ENCODE measurements at regions not wholly inside any gene's neighbourhood (a gene's known extent, or its start where the extent isn't known, plus 50 kb on each side); places are given as distances from the start of the nearest gene placed in this dataset.

DNA sequence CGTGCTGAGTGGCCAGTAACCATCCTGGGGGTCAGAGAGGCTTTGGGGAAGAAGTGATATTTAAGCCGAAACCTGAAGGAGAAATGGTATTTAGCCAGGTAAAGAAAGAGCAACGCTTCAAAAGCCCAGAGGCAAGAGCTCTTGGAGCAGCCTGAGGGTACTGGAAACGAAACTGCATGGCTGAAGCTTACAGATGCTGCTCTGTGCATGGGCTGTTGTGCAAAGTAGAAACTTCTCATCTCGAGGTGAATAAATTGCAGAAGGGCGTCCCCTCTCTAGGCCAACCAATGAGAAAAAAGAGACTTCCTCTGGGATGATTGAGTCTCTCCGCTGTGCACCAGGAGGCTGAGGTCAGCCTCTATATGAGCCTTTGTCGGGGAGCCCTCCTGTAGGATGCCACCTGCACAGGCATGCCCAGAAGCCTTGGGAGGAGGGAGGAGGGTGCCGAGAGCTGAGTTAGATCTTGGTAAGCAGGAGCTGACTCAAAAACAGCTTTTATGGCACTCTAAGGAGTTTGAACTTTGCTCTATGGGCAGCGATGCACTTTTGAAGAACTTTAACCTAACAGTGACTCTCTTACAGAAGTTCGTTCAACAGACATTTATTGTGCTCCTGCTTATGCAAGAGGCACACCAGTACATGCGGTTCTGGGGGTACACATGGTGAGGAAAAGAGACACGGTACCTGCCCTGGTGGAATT is 61.6 kb upstream of the EDN1 start:
- Histone ChIP-seq H3K4me2 (ENCODE audit: low read length) (no peak overlapping the region), H3K27ac (ENCODE audit: low read length) (no peak overlapping the region), H3K9me3 (ENCODE audit: insufficient read depth, low read length) (no peaks in the 10 kb centered on the region), H4K20me1 (ENCODE audit: insufficient read depth, low read length) (no peaks in the 10 kb centered on the region), H3K4me1 (ENCODE audit: low read length) (peaks cover 15% of the 10 kb centered on the region), H3K79me2 (ENCODE audit: low read length) (no peaks in the 10 kb centered on the region), H3K36me3 (replicated peaks; ENCODE audit: low read depth, low read length) (no peaks in the 10 kb centered on the region), H3K27me3 (ENCODE audit: low read depth, low read length) (peaks cover 19% of the 10 kb centered on the region; the same call in 1 of the 2 replicates), H3K9ac (ENCODE audit: low read length) (no peak overlapping the region), H2AFZ (ENCODE audit: low read depth, low read length) (no peak overlapping the region), H3K4me3 (ENCODE audit: low read length) (no peak overlapping the region)
- TF ChIP-seq, protein P1, sequence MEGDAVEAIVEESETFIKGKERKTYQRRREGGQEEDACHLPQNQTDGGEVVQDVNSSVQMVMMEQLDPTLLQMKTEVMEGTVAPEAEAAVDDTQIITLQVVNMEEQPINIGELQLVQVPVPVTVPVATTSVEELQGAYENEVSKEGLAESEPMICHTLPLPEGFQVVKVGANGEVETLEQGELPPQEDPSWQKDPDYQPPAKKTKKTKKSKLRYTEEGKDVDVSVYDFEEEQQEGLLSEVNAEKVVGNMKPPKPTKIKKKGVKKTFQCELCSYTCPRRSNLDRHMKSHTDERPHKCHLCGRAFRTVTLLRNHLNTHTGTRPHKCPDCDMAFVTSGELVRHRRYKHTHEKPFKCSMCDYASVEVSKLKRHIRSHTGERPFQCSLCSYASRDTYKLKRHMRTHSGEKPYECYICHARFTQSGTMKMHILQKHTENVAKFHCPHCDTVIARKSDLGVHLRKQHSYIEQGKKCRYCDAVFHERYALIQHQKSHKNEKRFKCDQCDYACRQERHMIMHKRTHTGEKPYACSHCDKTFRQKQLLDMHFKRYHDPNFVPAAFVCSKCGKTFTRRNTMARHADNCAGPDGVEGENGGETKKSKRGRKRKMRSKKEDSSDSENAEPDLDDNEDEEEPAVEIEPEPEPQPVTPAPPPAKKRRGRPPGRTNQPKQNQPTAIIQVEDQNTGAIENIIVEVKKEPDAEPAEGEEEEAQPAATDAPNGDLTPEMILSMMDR (IDR thresholded peaks at IDR 0.05; ENCODE audit: low read depth, low read length), result no peak
- TF ChIP-seq EZH2phosphoT487 (IDR thresholded peaks at IDR 0.05; ENCODE audit: low read depth), result no peak

DNA sequence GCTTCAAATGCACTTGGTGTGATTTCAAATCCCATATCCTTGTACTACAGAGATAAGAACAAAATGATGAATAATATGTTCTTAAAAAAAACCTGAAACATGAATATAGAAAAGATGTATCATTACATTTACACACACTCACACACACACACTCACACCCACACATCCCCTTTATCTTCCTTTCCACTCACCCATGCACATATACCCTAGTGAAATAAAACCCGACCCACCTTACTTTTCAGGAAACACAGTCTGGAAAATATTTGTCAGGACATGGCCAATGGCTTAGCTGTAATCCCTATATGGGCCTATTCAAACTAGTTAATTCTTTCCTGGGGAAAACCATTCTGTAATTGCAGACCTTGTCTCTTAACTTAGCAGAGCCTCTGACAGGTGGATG is 60.8 kb upstream of the EDN1 start:
- H3K4me3 ChIP-seq (ENCODE audit: low read length), result no peak overlapping the region
- peaks cover 22% of the 10 kb centered on the region for H3K4me1 ChIP-seq (ENCODE audit: low read length)
- no peak for TF ChIP-seq EZH2phosphoT487 (IDR thresholded peaks at IDR 0.05; ENCODE audit: low read depth)
- TF ChIP-seq, protein P1 (IDR thresholded peaks at IDR 0.05; ENCODE audit: low read depth, low read length), result no peak
- H3K79me2 ChIP-seq (ENCODE audit: low read length), result no peaks in the 10 kb centered on the region
- no peak overlapping the region for H3K4me2 ChIP-seq (ENCODE audit: low read length)
- H3K36me3 ChIP-seq (replicated peaks; ENCODE audit: low read depth, low read length), result no peaks in the 10 kb centered on the region
- H2AFZ ChIP-seq (ENCODE audit: low read depth, low read length), result no peak overlapping the region
- H3K9me3 ChIP-seq (ENCODE audit: insufficient read depth, low read length), result no peaks in the 10 kb centered on the region
- H3K9ac ChIP-seq (ENCODE audit: low read length), result no peak overlapping the region
- H3K27ac ChIP-seq (ENCODE audit: low read length), result no peak overlapping the region
- H3K27me3 ChIP-seq (ENCODE audit: low read depth, low read length), result peaks cover 19% of the 10 kb centered on the region; the same call in 1 of the 2 replicates
- no peaks in the 10 kb centered on the region for H4K20me1 ChIP-seq (ENCODE audit: insufficient read depth, low read length)

GRCh38 chr6:12230523-12230922 is 59.6 kb upstream of the EDN1 start:
- TF ChIP-seq, protein P1 (IDR thresholded peaks at IDR 0.05; ENCODE audit: low read depth, low read length), result no peak
- no peak for TF ChIP-seq EZH2phosphoT487 (IDR thresholded peaks at IDR 0.05; ENCODE audit: low read depth)
- H3K4me1 ChIP-seq (ENCODE audit: low read length), result peaks cover 23% of the 10 kb centered on the region
- no peak overlapping the region for H3K4me3 ChIP-seq (ENCODE audit: low read length)
- H3K9me3 ChIP-seq (ENCODE audit: insufficient read depth, low read length), result no peaks in the 10 kb centered on the region
- H2AFZ ChIP-seq (ENCODE audit: low read depth, low read length), result no peak overlapping the region
- no peaks in the 10 kb centered on the region for H4K20me1 ChIP-seq (ENCODE audit: insufficient read depth, low read length)
- no peak overlapping the region for H3K27ac ChIP-seq (ENCODE audit: low read length)
- H3K36me3 ChIP-seq (replicated peaks; ENCODE audit: low read depth, low read length), result no peaks in the 10 kb centered on the region
- H3K4me2 ChIP-seq (ENCODE audit: low read length), result no peak overlapping the region
- H3K79me2 ChIP-seq (ENCODE audit: low read length), result no peaks in the 10 kb centered on the region
- peaks cover 19% of the 10 kb centered on the region; the same call in 1 of the 2 replicates for H3K27me3 ChIP-seq (ENCODE audit: low read depth, low read length)
- H3K9ac ChIP-seq (ENCODE audit: low read length), result no peak overlapping the region

DNA sequence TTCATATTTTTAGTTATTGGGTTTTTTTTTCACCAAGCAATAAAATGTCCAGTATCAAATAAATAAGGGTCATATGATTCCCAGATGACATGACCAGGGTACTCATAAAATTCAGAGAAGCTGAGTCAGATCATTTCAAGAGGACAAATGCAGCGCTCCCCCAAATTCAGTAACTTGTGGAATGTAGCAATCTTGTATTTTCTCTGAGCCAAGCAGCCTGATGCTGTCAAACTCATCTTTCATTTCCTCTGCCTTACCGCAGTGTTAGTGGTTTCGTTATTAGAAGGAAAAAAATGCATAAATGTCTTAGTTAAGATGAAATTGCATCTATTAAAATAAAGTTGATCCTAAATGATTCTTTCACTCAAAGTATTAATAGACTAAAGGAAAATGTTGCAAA is 57.8 kb upstream of the EDN1 start:
- H3K9ac ChIP-seq (ENCODE audit: low read length), result no peak overlapping the region
- no peaks in the 10 kb centered on the region for H3K9me3 ChIP-seq (ENCODE audit: insufficient read depth, low read length)
- H3K4me1 ChIP-seq (ENCODE audit: low read length), result peaks cover 23% of the 10 kb centered on the region
- H3K79me2 ChIP-seq (ENCODE audit: low read length), result no peaks in the 10 kb centered on the region
- H2AFZ ChIP-seq (ENCODE audit: low read depth, low read length), result no peak overlapping the region
- no peak overlapping the region for H3K4me3 ChIP-seq (ENCODE audit: low read length)
- TF ChIP-seq EZH2phosphoT487 (IDR thresholded peaks at IDR 0.05; ENCODE audit: low read depth), result no peak
- TF ChIP-seq, protein P1 (IDR thresholded peaks at IDR 0.05; ENCODE audit: low read depth, low read length), result no peak
- no peak overlapping the region for H3K27ac ChIP-seq (ENCODE audit: low read length)
- no peaks in the 10 kb centered on the region for H4K20me1 ChIP-seq (ENCODE audit: insufficient read depth, low read length)
- peak overlapping the region; percentile 48 for H3K4me2 ChIP-seq (ENCODE audit: low read length)
- peaks cover 19% of the 10 kb centered on the region; the same call in 1 of the 2 replicates for H3K27me3 ChIP-seq (ENCODE audit: low read depth, low read length)
- H3K36me3 ChIP-seq (replicated peaks; ENCODE audit: low read depth, low read length), result no peaks in the 10 kb centered on the region

All from OCI-LY3 (cell line).